SK-N-SH treated with all-trans-retinoic acid at 6 μM for 48 hours (cell line): ENCODE measurements at regions not wholly inside any gene's neighbourhood (a gene's known extent, or its start where the extent isn't known, plus 50 kb on each side); places are given as distances from the start of the nearest gene placed in this dataset.

ENCODE experiments used
- ATAC-seq: fragments of 200-7000 bp; cut with Tn5 transposase; 3 replicates; pipeline ENCODE4 v1.9.1; 2020; ENCODE audit warnings: mild to moderate bottlenecking, moderate library complexity
- ARNTL ChIP-seq: fragments of 450-650 bp; formaldehyde crosslinking; IDR thresholded peaks from 2 replicates; pipeline ENCODE4 v1.5.0; 2020; ENCODE audit warnings: low read depth, mild to moderate bottlenecking, moderate library complexity, borderline replicate concordance
- BACH2 ChIP-seq: fragments of 250-450 bp; sonication (Bioruptor Pico); IDR thresholded peaks from 2 replicates; pipeline ENCODE4 v1.9.0; 2021; ENCODE audit warnings: mild to moderate bottlenecking, borderline replicate concordance
- CSDC2 ChIP-seq: fragments of 250-450 bp; sonication (Bioruptor Pico); IDR thresholded peaks from 2 replicates; pipeline ENCODE4 v1.5.0; 2020; ENCODE audit warnings: mild to moderate bottlenecking, moderate library complexity
- ESRRG ChIP-seq: fragments of 250-450 bp; sonication (Bioruptor Pico); IDR thresholded peaks from 2 replicates; pipeline ENCODE4 v1.6.1; 2021; ENCODE audit warnings: mild to moderate bottlenecking
- GLIS3 ChIP-seq: fragments of 250-450 bp; sonication (Bioruptor Pico); IDR thresholded peaks from 2 replicates; pipeline ENCODE4 v1.5.0; 2020; ENCODE audit warnings: mild to moderate bottlenecking, moderate library complexity
- ISL1 ChIP-seq: fragments of 250-450 bp; sonication (Bioruptor Pico); IDR thresholded peaks from 2 replicates; pipeline ENCODE4 v2.1.2; 2022; ENCODE audit warnings: mild to moderate bottlenecking, moderate library complexity
- OSR1 ChIP-seq: fragments of 250-450 bp; sonication (Bioruptor Pico); IDR thresholded peaks from 2 replicates; pipeline ENCODE4 v1.8.0; 2022; ENCODE audit warnings: moderate library complexity, mild to moderate bottlenecking, inconsistent platforms
- PPARA ChIP-seq: fragments of 250-450 bp; sonication (Bioruptor Pico); IDR thresholded peaks from 2 replicates; pipeline ENCODE4 v1.5.0; 2020; ENCODE audit warnings: mild to moderate bottlenecking, borderline replicate concordance
- RARB ChIP-seq: fragments of 250-450 bp; sonication (Bioruptor Pico); IDR thresholded peaks from 2 replicates; pipeline ENCODE4 v1.8.0; 2021; ENCODE audit warnings: mild to moderate bottlenecking, moderate library complexity
- SNAI2 ChIP-seq: fragments of 250-450 bp; sonication (Bioruptor Pico); IDR thresholded peaks from 2 replicates; pipeline ENCODE4 v1.5.0; 2020; ENCODE audit warnings: mild to moderate bottlenecking, moderate library complexity
- TCF4 ChIP-seq: fragments of 250-450 bp; sonication (Bioruptor Pico); IDR thresholded peaks from 2 replicates; pipeline ENCODE4 v1.8.0; 2021; ENCODE audit warnings: mild to moderate bottlenecking, moderate library complexity, borderline replicate concordance
- TOX ChIP-seq: fragments of 250-450 bp; sonication (Bioruptor Pico); IDR thresholded peaks from 2 replicates; pipeline ENCODE4 v1.8.0; 2021; ENCODE audit warnings: mild to moderate bottlenecking, moderate library complexity, borderline replicate concordance
- ZC3H10 ChIP-seq: fragments of 250-450 bp; sonication (Bioruptor Pico); IDR thresholded peaks from 2 replicates; pipeline ENCODE4 v1.5.1; 2021; ENCODE audit warnings: mild to moderate bottlenecking, moderate library complexity
- ZFP3 ChIP-seq: fragments of 250-450 bp; sonication (Bioruptor Pico); IDR thresholded peaks from 2 replicates; pipeline ENCODE4 v1.5.0; 2020; ENCODE audit warnings: mild to moderate bottlenecking, moderate library complexity
- ZNF565 ChIP-seq: fragments of 450-650 bp; formaldehyde crosslinking; conservative IDR thresholded peaks from 2 replicates; pipeline ENCODE4 v1.5.0; 2020; ENCODE audit warnings: low read depth, mild to moderate bottlenecking, moderate library complexity
- ZNF70 ChIP-seq: fragments of 450-650 bp; formaldehyde crosslinking; IDR thresholded peaks from 2 replicates; pipeline ENCODE4 v1.5.0; 2020; ENCODE audit warnings: mild to moderate bottlenecking, moderate library complexity
- ZNF8 ChIP-seq: fragments of 450-650 bp; formaldehyde crosslinking; IDR thresholded peaks from 2 replicates; pipeline ENCODE4 v1.5.0; 2020; ENCODE audit warnings: mild to moderate bottlenecking, moderate library complexity
- TF ChIP-seq, protein P1 (sequence below): fragments of 250-450 bp; sonication (Bioruptor Pico); IDR thresholded peaks from 2 replicates; pipeline ENCODE4 v1.5.0; 2020; ENCODE audit warnings: mild to moderate bottlenecking, moderate library complexity
- TF ChIP-seq, protein P2 (sequence below): fragments of 250-450 bp; sonication (Bioruptor Pico); IDR thresholded peaks from 2 replicates; pipeline ENCODE4 v1.5.1; 2021; ENCODE audit warnings: mild to moderate bottlenecking, moderate library complexity
- TF ChIP-seq, protein P3 (sequence below): fragments of 250-450 bp; sonication (Bioruptor Pico); IDR thresholded peaks from 2 replicates; pipeline ENCODE4 v1.5.1; 2020; ENCODE audit warnings: low read depth, mild to moderate bottlenecking, moderate library complexity
- TF ChIP-seq, protein P4 (sequence below): fragments of 250-450 bp; sonication (Bioruptor Pico); IDR thresholded peaks from 2 replicates; pipeline ENCODE4 v1.8.0; 2020; ENCODE audit warnings: mild to moderate bottlenecking, moderate library complexity, borderline replicate concordance

DNA sequence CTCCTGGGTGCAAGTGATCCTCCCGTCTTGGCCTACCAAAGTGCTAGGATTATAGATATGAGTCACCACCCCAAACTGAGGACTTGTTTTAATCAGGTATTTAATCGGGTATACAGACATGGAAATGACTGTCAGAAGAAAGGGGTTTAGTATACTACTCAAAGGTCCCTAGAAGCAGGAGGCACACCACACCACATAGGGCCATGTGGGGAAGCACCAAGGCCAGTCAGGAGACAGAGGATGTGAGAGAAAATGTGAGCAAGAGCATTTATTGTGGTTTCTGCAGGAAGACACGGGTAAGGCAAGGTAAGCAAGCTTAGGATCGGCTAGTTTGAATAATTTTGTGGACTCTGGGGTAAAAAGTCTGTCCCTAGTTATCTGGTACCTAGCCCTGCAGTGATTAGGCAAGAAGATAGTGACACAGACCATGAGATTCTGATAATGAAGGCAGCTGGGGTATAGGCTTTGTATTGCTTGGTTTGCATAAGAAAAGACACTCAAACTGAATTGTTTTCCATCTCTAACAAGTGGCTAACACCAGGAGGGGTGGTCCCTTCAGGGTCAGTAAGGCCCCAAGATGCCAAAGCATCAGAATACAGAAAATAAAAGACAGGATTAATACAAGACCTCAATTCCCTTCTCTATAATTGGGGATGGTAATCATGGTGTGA lies 408.8 kb upstream of the F9 start:
- no peak for ATAC-seq
- TF ChIP-seq BACH2 (CRISPR knock-in tag), result no peak

DNA sequence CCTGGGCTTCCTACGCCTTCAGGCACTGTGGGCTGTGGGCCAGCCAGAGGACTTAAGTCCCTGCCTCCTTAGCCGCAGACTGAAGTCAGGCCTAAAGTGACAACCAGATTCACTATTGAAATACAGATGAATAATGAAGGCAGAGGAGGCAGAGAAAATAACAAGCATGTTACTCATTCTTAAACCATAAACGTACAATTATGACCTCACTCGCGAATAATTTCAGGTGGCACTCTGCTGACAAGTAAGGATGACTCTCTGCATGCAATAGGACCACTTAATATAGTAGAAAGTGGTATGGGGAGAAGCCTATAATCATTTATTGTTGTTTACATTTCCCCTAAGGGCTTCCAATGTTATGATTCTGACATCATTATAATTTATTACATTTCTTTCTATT lies 409.2 kb upstream of the FGF13 start:
- ATAC-seq, result no peak
- TF ChIP-seq ZNF565 (CRISPR knock-in tag), result no peak
- TF ChIP-seq RARB (CRISPR knock-in tag), result no peak
- no peak for TF ChIP-seq ESRRG
- no peak for TF ChIP-seq GLIS3
- TF ChIP-seq TCF4 (CRISPR knock-in tag), result no peak
- TF ChIP-seq ZNF8 (CRISPR knock-in tag), result no peak
- no peak for TF ChIP-seq ARNTL (CRISPR knock-in tag)
- TF ChIP-seq ISL1 (CRISPR knock-in tag), result no peak
- no peak for TF ChIP-seq SNAI2 (CRISPR knock-in tag)
- no peak for TF ChIP-seq ZNF70 (CRISPR knock-in tag)

DNA sequence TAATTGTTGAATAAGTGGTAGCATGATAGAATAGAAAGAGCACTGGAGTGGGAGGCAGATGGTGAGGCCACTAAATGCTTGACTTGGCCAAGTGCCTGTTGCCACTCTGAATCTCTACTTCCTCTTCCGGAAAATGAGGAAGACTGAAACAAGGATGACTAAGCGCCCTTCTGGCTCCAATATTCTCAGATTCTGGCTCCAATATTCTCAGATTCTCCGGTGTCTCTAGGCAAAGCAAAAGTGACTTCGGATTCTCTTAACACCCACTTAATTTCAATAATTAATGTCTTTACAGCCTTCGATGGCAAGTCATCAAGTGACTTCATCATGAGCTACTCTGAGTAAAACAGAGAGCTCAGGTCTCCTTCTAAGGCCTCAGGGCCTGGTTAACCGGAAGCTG lies 402.2 kb upstream of the FGF13 start:
- TF ChIP-seq ISL1 (CRISPR knock-in tag) (no peak), ZNF565 (CRISPR knock-in tag) (no peak), OSR1 (CRISPR knock-in tag) (no peak), GLIS3 (no peak), CSDC2 (CRISPR knock-in tag) (no peak), BACH2 (CRISPR knock-in tag) (no peak), SNAI2 (CRISPR knock-in tag) (no peak), PPARA (CRISPR knock-in tag) (no peak), RARB (CRISPR knock-in tag) (no peak), ARNTL (CRISPR knock-in tag) (no peak), ZNF8 (CRISPR knock-in tag) (no peak)
- TF ChIP-seq, protein P1, sequence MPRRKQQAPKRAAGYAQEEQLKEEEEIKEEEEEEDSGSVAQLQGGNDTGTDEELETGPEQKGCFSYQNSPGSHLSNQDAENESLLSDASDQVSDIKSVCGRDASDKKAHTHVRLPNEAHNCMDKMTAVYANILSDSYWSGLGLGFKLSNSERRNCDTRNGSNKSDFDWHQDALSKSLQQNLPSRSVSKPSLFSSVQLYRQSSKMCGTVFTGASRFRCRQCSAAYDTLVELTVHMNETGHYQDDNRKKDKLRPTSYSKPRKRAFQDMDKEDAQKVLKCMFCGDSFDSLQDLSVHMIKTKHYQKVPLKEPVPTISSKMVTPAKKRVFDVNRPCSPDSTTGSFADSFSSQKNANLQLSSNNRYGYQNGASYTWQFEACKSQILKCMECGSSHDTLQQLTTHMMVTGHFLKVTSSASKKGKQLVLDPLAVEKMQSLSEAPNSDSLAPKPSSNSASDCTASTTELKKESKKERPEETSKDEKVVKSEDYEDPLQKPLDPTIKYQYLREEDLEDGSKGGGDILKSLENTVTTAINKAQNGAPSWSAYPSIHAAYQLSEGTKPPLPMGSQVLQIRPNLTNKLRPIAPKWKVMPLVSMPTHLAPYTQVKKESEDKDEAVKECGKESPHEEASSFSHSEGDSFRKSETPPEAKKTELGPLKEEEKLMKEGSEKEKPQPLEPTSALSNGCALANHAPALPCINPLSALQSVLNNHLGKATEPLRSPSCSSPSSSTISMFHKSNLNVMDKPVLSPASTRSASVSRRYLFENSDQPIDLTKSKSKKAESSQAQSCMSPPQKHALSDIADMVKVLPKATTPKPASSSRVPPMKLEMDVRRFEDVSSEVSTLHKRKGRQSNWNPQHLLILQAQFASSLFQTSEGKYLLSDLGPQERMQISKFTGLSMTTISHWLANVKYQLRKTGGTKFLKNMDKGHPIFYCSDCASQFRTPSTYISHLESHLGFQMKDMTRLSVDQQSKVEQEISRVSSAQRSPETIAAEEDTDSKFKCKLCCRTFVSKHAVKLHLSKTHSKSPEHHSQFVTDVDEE (CRISPR knock-in tag), result no peak
- no peak for ATAC-seq

DNA sequence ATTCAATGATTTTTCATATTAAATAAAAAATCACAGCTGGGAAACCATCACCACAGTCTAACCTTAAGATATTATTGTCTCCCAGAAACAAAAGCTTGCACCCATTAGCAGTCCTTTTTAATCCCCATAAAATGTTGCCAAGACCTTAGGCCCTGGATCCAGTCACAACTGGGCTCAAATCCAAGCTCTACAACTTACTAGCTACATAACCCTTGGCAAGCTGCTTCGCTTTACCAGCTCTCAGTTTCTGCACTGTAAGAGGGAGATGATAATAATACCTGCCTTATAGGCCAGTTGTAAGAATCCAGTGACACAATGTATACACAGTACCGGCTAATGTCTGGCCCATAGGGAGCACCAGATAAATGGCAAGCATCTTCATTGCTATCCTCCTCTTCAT lies 400.9 kb upstream of the FGF13 start:
- no peak for ATAC-seq

DNA sequence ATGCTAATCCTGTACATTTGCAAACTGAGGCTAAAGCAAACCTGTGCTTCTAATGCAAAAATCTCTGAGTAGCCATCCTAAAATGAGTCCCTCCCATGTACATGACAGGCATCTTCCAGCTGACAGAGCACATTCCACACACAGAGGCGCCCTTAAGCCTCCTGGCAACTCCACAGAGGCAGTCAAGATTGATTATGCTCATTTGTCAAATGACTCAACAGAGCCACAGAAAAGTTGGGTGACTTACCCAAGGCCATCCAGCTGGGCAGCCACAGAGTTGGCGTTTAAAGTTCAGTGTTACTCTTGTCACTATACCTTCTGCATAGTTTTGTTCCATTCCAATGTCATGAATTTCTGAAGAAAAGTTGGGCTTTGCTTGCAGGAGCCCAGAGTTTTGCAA lies 394.6 kb upstream of the FGF13 start:
- no peak for ATAC-seq
- TF ChIP-seq ARNTL (CRISPR knock-in tag), result no peak
- TF ChIP-seq ZC3H10, result no peak
- no peak for TF ChIP-seq RARB (CRISPR knock-in tag)
- TF ChIP-seq, protein P2, sequence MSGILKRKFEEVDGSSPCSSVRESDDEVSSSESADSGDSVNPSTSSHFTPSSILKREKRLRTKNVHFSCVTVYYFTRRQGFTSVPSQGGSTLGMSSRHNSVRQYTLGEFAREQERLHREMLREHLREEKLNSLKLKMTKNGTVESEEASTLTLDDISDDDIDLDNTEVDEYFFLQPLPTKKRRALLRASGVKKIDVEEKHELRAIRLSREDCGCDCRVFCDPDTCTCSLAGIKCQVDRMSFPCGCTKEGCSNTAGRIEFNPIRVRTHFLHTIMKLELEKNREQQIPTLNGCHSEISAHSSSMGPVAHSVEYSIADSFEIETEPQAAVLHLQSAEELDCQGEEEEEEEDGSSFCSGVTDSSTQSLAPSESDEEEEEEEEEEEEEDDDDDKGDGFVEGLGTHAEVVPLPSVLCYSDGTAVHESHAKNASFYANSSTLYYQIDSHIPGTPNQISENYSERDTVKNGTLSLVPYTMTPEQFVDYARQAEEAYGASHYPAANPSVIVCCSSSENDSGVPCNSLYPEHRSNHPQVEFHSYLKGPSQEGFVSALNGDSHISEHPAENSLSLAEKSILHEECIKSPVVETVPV (CRISPR knock-in tag), result no peak
- TF ChIP-seq, protein P1 (CRISPR knock-in tag), result no peak
- no peak for TF ChIP-seq ESRRG
- no peak for TF ChIP-seq ZFP3 (CRISPR knock-in tag)
- TF ChIP-seq TOX (CRISPR knock-in tag), result no peak
- no peak for TF ChIP-seq ZNF8 (CRISPR knock-in tag)
- TF ChIP-seq, protein P3, sequence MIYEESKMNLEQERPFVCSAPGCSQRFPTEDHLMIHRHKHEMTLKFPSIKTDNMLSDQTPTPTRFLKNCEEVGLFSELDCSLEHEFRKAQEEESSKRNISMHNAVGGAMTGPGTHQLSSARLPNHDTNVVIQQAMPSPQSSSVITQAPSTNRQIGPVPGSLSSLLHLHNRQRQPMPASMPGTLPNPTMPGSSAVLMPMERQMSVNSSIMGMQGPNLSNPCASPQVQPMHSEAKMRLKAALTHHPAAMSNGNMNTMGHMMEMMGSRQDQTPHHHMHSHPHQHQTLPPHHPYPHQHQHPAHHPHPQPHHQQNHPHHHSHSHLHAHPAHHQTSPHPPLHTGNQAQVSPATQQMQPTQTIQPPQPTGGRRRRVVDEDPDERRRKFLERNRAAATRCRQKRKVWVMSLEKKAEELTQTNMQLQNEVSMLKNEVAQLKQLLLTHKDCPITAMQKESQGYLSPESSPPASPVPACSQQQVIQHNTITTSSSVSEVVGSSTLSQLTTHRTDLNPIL (CRISPR knock-in tag), result no peak
- TF ChIP-seq GLIS3, result no peak
- TF ChIP-seq, protein P4, sequence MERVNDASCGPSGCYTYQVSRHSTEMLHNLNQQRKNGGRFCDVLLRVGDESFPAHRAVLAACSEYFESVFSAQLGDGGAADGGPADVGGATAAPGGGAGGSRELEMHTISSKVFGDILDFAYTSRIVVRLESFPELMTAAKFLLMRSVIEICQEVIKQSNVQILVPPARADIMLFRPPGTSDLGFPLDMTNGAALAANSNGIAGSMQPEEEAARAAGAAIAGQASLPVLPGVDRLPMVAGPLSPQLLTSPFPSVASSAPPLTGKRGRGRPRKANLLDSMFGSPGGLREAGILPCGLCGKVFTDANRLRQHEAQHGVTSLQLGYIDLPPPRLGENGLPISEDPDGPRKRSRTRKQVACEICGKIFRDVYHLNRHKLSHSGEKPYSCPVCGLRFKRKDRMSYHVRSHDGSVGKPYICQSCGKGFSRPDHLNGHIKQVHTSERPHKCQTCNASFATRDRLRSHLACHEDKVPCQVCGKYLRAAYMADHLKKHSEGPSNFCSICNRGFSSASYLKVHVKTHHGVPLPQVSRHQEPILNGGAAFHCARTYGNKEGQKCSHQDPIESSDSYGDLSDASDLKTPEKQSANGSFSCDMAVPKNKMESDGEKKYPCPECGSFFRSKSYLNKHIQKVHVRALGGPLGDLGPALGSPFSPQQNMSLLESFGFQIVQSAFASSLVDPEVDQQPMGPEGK (CRISPR knock-in tag), result no peak

More for the DNA sequence above, 400.9 kb upstream of the FGF13 start:
- no peak for TF ChIP-seq ARNTL (CRISPR knock-in tag)
- TF ChIP-seq ZFP3 (CRISPR knock-in tag), result no peak
- no peak for TF ChIP-seq ISL1 (CRISPR knock-in tag)
- TF ChIP-seq RARB (CRISPR knock-in tag), result no peak
- TF ChIP-seq ZNF565 (CRISPR knock-in tag), result no peak
